Progenitor cell of endocrine pancreas (in vitro differentiated cells): ENCODE measurements at regions not wholly inside any gene's neighbourhood (a gene's known extent, or its start where the extent isn't known, plus 50 kb on each side); places are given as distances from the start of the nearest gene placed in this dataset.

Source experiments
- DNase-seq: peaks from one replicate; pipeline ENCODE4 v3.0.0; 2021; ENCODE audit warnings: low spot score; ENCODE audit not compliant: unreplicated experiment
- H3K27ac Mint-ChIP-seq: 2 replicates; pipeline ENCODE4 v1.8.0; 2021; ENCODE audit warnings: mild to moderate bottlenecking, moderate library complexity, mixed read lengths
- H3K27me3 Mint-ChIP-seq: 2 replicates; pipeline ENCODE4 v1.8.0; 2021; ENCODE audit warnings: mixed read lengths
- H3K36me3 Mint-ChIP-seq: 2 replicates; pipeline ENCODE4 v1.8.0; 2022; ENCODE audit warnings: mixed read lengths; ENCODE audit not compliant: insufficient read depth
- H3K4me1 Mint-ChIP-seq: 2 replicates; pipeline ENCODE4 v1.8.0; 2021; ENCODE audit warnings: low read depth, mixed read lengths
- H3K4me3 Mint-ChIP-seq: 2 replicates; pipeline ENCODE4 v1.8.0; 2021; ENCODE audit warnings: low read depth, mild to moderate bottlenecking, moderate library complexity, mixed read lengths
- H3K9me3 Mint-ChIP-seq: 2 replicates; pipeline ENCODE4 v1.8.0; 2021; ENCODE audit warnings: low read depth, mixed read lengths
- TF ChIP-seq, protein P1 (sequence below): fragments of 200-600 bp; sonication (generic); IDR thresholded peaks from one replicate; pipeline ENCODE4 v1.5.0; 2021; ENCODE audit warnings: antibody characterized with exemption, mild to moderate bottlenecking; ENCODE audit not compliant: unreplicated experiment

- no peak for DNase-seq
- Mint-ChIP-seq H3K4me3 (no peak overlapping the region), H3K27ac (no peak overlapping the region), H3K4me1 (peaks cover 7% of the 10 kb centered on the region), H3K9me3 (no peaks in the 10 kb centered on the region), H3K36me3 (no peaks in the 10 kb centered on the region), H3K27me3 (peaks cover 33% of the 10 kb centered on the region)
- TF ChIP-seq, protein P1, sequence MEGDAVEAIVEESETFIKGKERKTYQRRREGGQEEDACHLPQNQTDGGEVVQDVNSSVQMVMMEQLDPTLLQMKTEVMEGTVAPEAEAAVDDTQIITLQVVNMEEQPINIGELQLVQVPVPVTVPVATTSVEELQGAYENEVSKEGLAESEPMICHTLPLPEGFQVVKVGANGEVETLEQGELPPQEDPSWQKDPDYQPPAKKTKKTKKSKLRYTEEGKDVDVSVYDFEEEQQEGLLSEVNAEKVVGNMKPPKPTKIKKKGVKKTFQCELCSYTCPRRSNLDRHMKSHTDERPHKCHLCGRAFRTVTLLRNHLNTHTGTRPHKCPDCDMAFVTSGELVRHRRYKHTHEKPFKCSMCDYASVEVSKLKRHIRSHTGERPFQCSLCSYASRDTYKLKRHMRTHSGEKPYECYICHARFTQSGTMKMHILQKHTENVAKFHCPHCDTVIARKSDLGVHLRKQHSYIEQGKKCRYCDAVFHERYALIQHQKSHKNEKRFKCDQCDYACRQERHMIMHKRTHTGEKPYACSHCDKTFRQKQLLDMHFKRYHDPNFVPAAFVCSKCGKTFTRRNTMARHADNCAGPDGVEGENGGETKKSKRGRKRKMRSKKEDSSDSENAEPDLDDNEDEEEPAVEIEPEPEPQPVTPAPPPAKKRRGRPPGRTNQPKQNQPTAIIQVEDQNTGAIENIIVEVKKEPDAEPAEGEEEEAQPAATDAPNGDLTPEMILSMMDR, result no peak
Measured at GRCh38 chr13:44292545-44292944, 81.1 kb upstream of the SERP2 start.

- TF ChIP-seq, protein P1, result no peak
- Mint-ChIP-seq H3K27ac (no peak overlapping the region), H3K36me3 (no peaks in the 10 kb centered on the region), H3K27me3 (peaks cover 33% of the 10 kb centered on the region), H3K9me3 (no peaks in the 10 kb centered on the region), H3K4me3 (no peak overlapping the region), H3K4me1 (no peaks in the 10 kb centered on the region)
- DNase-seq, result no peak
Measured at GRCh38 chr13:44293374-44293773, 80.2 kb upstream of the SERP2 start.

GRCh38 chr13:44293908-44294735 lies 79.5 kb upstream of the SERP2 start:
- no peaks in the 10 kb centered on the region for H3K4me1 Mint-ChIP-seq
- no peak for DNase-seq
- H3K4me3 Mint-ChIP-seq, result no peak overlapping the region
- H3K9me3 Mint-ChIP-seq, result no peaks in the 10 kb centered on the region
- TF ChIP-seq, protein P1, result no peak
- H3K27ac Mint-ChIP-seq, result no peak overlapping the region
- no peaks in the 10 kb centered on the region for H3K36me3 Mint-ChIP-seq
- H3K27me3 Mint-ChIP-seq, result peaks cover 33% of the 10 kb centered on the region

- Mint-ChIP-seq H3K4me3 (no peak overlapping the region), H3K36me3 (no peaks in the 10 kb centered on the region), H3K9me3 (no peaks in the 10 kb centered on the region), H3K27ac (no peak overlapping the region), H3K4me1 (no peaks in the 10 kb centered on the region), H3K27me3 (peaks cover 28% of the 10 kb centered on the region)
- TF ChIP-seq, protein P1, result no peak
- DNase-seq, result no peak
Measured at GRCh38 chr13:44294876-44295275, 78.7 kb upstream of the SERP2 start.

GRCh38 chr13:44296856-44297255 lies 76.8 kb upstream of the SERP2 start:
- H3K27me3 Mint-ChIP-seq, result peaks cover 20% of the 10 kb centered on the region
- H3K4me1 Mint-ChIP-seq, result peaks cover 2% of the 10 kb centered on the region

More at GRCh38 chr13:44296856-44297255, 76.8 kb upstream of the SERP2 start:
- H3K9me3 Mint-ChIP-seq, result no peaks in the 10 kb centered on the region
- DNase-seq, result no peak
- no peak overlapping the region for H3K27ac Mint-ChIP-seq
- H3K36me3 Mint-ChIP-seq, result no peaks in the 10 kb centered on the region
- H3K4me3 Mint-ChIP-seq, result no peak overlapping the region
- TF ChIP-seq, protein P1, result no peak
